IMR-90 (cell line): ENCODE measurements at regions not wholly inside any gene's neighbourhood (a gene's known extent, or its start where the extent isn't known, plus 50 kb on each side); places are given as distances from the start of the nearest gene placed in this dataset.
A peak's percentile ranks its signal among the peaks of the same experiment; 100 is the strongest.

Source experiments
- ATAC-seq: fragments of 200-7000 bp; cut with Tn5 transposase; 2 replicates; pipeline ENCODE4 v1.9.1; 2020; ENCODE audit warnings: low read depth, mild to moderate bottlenecking, moderate library complexity
- BruUV-seq: library from RNA; stranded (reverse); fragments of 400-500 nt; replicated peaks from 2 replicates; lab custom pipeline; 2021; lab: Mats Ljungman, UMichigan
- CTCF ChIA-PET: fragments of 300-600 bp; formaldehyde crosslinking; extraction: SDS; loops from one replicate; lab custom pipeline; 2021; ENCODE audit warnings: antibody characterized with exemption; lab: Yijun Ruan, JAX
- POLR2A ChIA-PET: fragments of 300-600 bp; sonication (Branson Sonifier 250); formaldehyde crosslinking; loops from one replicate; lab custom pipeline; 2022; ENCODE audit warnings: antibody characterized with exemption; ENCODE audit not compliant: unreplicated experiment; lab: Charles Lee
- DNase-seq: peaks from one replicate; pipeline ENCODE4 v3.0.0; 2013
- H2AFZ ChIP-seq: replicated peaks from 2 replicates; pipeline ENCODE3; 2013; ENCODE audit warnings: low read length, mild to moderate bottlenecking; ENCODE audit not compliant: poor library complexity
- H2AK5ac ChIP-seq: 2 replicates; pipeline ENCODE4 v1.6.1; 2013; ENCODE audit warnings: low read depth, low read length, inconsistent platforms
- H2AK9ac ChIP-seq: replicated peaks from 2 replicates; pipeline ENCODE3; 2013; ENCODE audit warnings: mild to moderate bottlenecking, low read depth, low read length, moderate library complexity; ENCODE audit not compliant: poor library complexity
- H2BK120ac ChIP-seq: 2 replicates; pipeline ENCODE4 v1.6.1; 2013; ENCODE audit warnings: low read depth, low read length, inconsistent platforms
- H2BK15ac ChIP-seq: 3 replicates; pipeline ENCODE4 v1.6.1; 2013; ENCODE audit warnings: low read depth, low read length, inconsistent platforms
- H2BK20ac ChIP-seq: 2 replicates; pipeline ENCODE4 v1.6.1; 2013; ENCODE audit warnings: low read depth, mild to moderate bottlenecking, inconsistent platforms, low read length, moderate library complexity
- H2BK5ac ChIP-seq: 2 replicates; pipeline ENCODE4 v1.6.1; 2013; ENCODE audit warnings: mild to moderate bottlenecking, low read depth, low read length, inconsistent platforms; ENCODE audit not compliant: poor library complexity, severe bottlenecking
- H3K14ac ChIP-seq: replicated peaks from 2 replicates; pipeline ENCODE4 v1.6.1; 2013; ENCODE audit warnings: low read depth, low read length, inconsistent platforms
- H3K18ac ChIP-seq: 2 replicates; pipeline ENCODE4 v1.6.1; 2013; ENCODE audit warnings: low read depth, low read length, control low read depth
- H3K23ac ChIP-seq: 2 replicates; pipeline ENCODE4 v1.6.1; 2013; ENCODE audit warnings: low read depth, low read length, inconsistent platforms
- H3K27ac ChIP-seq: 2 replicates; pipeline ENCODE4 v1.5.1; 2013; ENCODE audit warnings: mild to moderate bottlenecking, control low read depth, low read length; ENCODE audit not compliant: insufficient read depth
- H3K27me3 ChIP-seq: 2 replicates; pipeline ENCODE4 v1.6.1; 2013; ENCODE audit warnings: low read length; ENCODE audit not compliant: control insufficient read depth, insufficient read depth
- H3K36me3 ChIP-seq: 2 replicates; pipeline ENCODE4 v1.6.1; 2013; ENCODE audit warnings: low read length, mixed read lengths; ENCODE audit not compliant: control insufficient read depth, insufficient read depth
- H3K4ac ChIP-seq: 2 replicates; pipeline ENCODE4 v1.6.1; 2013; ENCODE audit warnings: low read depth, low read length, inconsistent platforms
- H3K4me1 ChIP-seq: 2 replicates; pipeline ENCODE4 v1.6.1; 2013; ENCODE audit warnings: low read length, mixed read lengths; ENCODE audit not compliant: control insufficient read depth, insufficient read depth
- H3K4me2 ChIP-seq: 2 replicates; pipeline ENCODE4 v1.6.1; 2013; ENCODE audit warnings: low read depth, mild to moderate bottlenecking, control low read depth, low read length, moderate library complexity
- H3K4me3 ChIP-seq: 2 replicates; pipeline ENCODE4 v1.5.1; 2013; ENCODE audit warnings: low read depth, mild to moderate bottlenecking, control low read depth, low read length, moderate library complexity; ENCODE audit not compliant: insufficient read depth
- H3K56ac ChIP-seq: 2 replicates; pipeline ENCODE4 v1.6.1; 2013; ENCODE audit warnings: low read length, inconsistent platforms; ENCODE audit not compliant: insufficient read depth; ENCODE audit errors: extremely low read depth
- H3K79me1 ChIP-seq, 2 experiments: 2 replicates each; pipeline ENCODE4 v1.6.1; 2013; ENCODE audit warnings: low read length in 2 of 2, inconsistent platforms in 1 of 2, low read depth in 1 of 2
- H3K9ac ChIP-seq: 2 replicates; pipeline ENCODE4 v1.6.1; 2013; ENCODE audit warnings: low read depth, low read length, control low read depth
- H3K9me1 ChIP-seq: 2 replicates; pipeline ENCODE4 v1.6.1; 2013; ENCODE audit warnings: low read length, inconsistent platforms; ENCODE audit not compliant: insufficient read depth
- H3K9me3 ChIP-seq: 2 replicates; pipeline ENCODE4 v1.6.1; 2013; ENCODE audit warnings: low read length; ENCODE audit not compliant: control insufficient read depth, insufficient read depth
- H4K20me1 ChIP-seq: 2 replicates; pipeline ENCODE4 v1.6.1; 2013; ENCODE audit warnings: low read length, inconsistent platforms; ENCODE audit not compliant: insufficient read depth
- H4K5ac ChIP-seq: 2 replicates; pipeline ENCODE4 v1.6.1; 2013; ENCODE audit warnings: mild to moderate bottlenecking, low read depth, low read length, control low read depth
- H4K8ac ChIP-seq, 2 experiments: 2 replicates each; pipeline ENCODE4 v1.6.1; 2013; ENCODE audit warnings: low read depth in 2 of 2, low read length in 2 of 2, control low read depth in 1 of 2, inconsistent platforms in 1 of 2
- H4K91ac ChIP-seq: 2 replicates; pipeline ENCODE4 v1.6.1; 2013; ENCODE audit warnings: low read depth, low read length, inconsistent platforms; ENCODE audit not compliant: insufficient read depth
- BHLHE40 ChIP-seq: fragments of 150-350 bp; IDR thresholded peaks from 2 replicates; pipeline ENCODE4 v1.6.1; 2016; ENCODE audit warnings: mild to moderate bottlenecking, low read depth, low read length
- CEBPB ChIP-seq: IDR thresholded peaks from 2 replicates; pipeline ENCODE4 v1.6.1; 2012; ENCODE audit warnings: low read depth, low read length, improper control_type of control experiment
- CHD1 ChIP-seq: IDR thresholded peaks from 2 replicates; pipeline ENCODE4 v1.6.1; 2012; ENCODE audit warnings: low read depth, low read length, improper control_type of control experiment
- CTCF ChIP-seq: conservative IDR thresholded peaks from 2 replicates; pipeline ENCODE4 v1.5.1; 2012; ENCODE audit warnings: mild to moderate bottlenecking, low read depth, low read length, improper control_type of control experiment
- FOS ChIP-seq: fragments of 150-350 bp; IDR thresholded peaks from 2 replicates; pipeline ENCODE4 v1.6.1; 2016; ENCODE audit warnings: low read depth, low read length
- MAFK ChIP-seq: IDR thresholded peaks from 2 replicates; pipeline ENCODE4 v1.6.1; 2012; ENCODE audit warnings: low read depth, low read length, improper control_type of control experiment
- MAZ ChIP-seq: IDR thresholded peaks from 2 replicates; pipeline ENCODE4 v1.6.1; 2012; ENCODE audit warnings: low read depth, mild to moderate bottlenecking, low read length, improper control_type of control experiment, moderate library complexity, borderline replicate concordance
- MXI1 ChIP-seq: IDR thresholded peaks from 2 replicates; pipeline ENCODE4 v1.6.1; 2012; ENCODE audit warnings: low read depth, mild to moderate bottlenecking, low read length, moderate library complexity, borderline replicate concordance
- NFE2L2 ChIP-seq: fragments of 150-350 bp; IDR thresholded peaks from 2 replicates; pipeline ENCODE4 v1.6.1; 2016; ENCODE audit warnings: low read depth, mild to moderate bottlenecking, low read length
- POLR2A ChIP-seq: IDR thresholded peaks from 2 replicates; pipeline ENCODE4 v1.6.1; 2012; ENCODE audit warnings: mild to moderate bottlenecking, low read depth, low read length
- RAD21 ChIP-seq: IDR thresholded peaks from 2 replicates; pipeline ENCODE4 v1.6.1; 2012; ENCODE audit warnings: low read length, improper control_type of control experiment
- RCOR1 ChIP-seq: IDR thresholded peaks from 2 replicates; pipeline ENCODE4 v1.6.1; 2012; ENCODE audit warnings: mild to moderate bottlenecking, low read length, improper control_type of control experiment; ENCODE audit not compliant: insufficient replicate concordance
- RFX5 ChIP-seq: IDR thresholded peaks from 2 replicates; pipeline ENCODE4 v1.8.0; 2012; ENCODE audit warnings: low read depth, mild to moderate bottlenecking, low read length, moderate library complexity
- SMC3 ChIP-seq: fragments of 150-350 bp; IDR thresholded peaks from 2 replicates; pipeline ENCODE4 v1.6.1; 2016; ENCODE audit warnings: low read depth, mild to moderate bottlenecking, antibody characterized with exemption, low read length, moderate library complexity
- USF2 ChIP-seq: fragments of 150-350 bp; IDR thresholded peaks from 2 replicates; pipeline ENCODE4 v1.6.1; 2017; ENCODE audit warnings: mild to moderate bottlenecking, antibody characterized with exemption, low read length, low read depth
- WGBS, 2 experiments: methylation state at CpG; one replicate each; pipeline versions ENCODE4 v1.1.5 to v1.1.7; 2013; ENCODE audit warnings: missing lambda C conversion rate in 2 of 2; ENCODE audit not compliant: insufficient read length in 1 of 2; ENCODE audit errors: extremely low coverage in 2 of 2; 5-methylcytosine and 5-hydroxymethylcytosine counted together
- dilution Hi-C: fragments of 300-500 bp; cut with HindIII; formaldehyde crosslinking; loops from one replicate; pipeline ENCODE4 v1.14.3; 2018; ENCODE audit warnings: low sequenced_read_pairs; ENCODE audit not compliant: unreplicated experiment
- in situ Hi-C: fragments of 300-500 bp; cut with MboI; formaldehyde crosslinking; loops from 3 replicates; pipeline ENCODE4 v1.14.3; 2019; ENCODE audit warnings: low sequenced_read_pairs, inconsistent platforms, mixed read lengths
- intact Hi-C: fragments of 100-400 bp; cut with micrococcal nuclease; formaldehyde crosslinking; loops from 2 replicates; pipeline ENCODE4 v1.10.0; 2022
- TF ChIP-seq, protein P1 (sequence below): fragments of 150-350 bp; IDR thresholded peaks from 2 replicates; pipeline ENCODE4 v1.6.1; 2016; ENCODE audit warnings: low read depth, mild to moderate bottlenecking, low read length, moderate library complexity, borderline replicate concordance

- H3K27ac ChIP-seq: no peak overlapping the region
Observed at GRCh38 chr3:176795891-176796290, 401.4 kb downstream of the TBL1XR1 start.

More at GRCh38 chr3:176795891-176796290, 401.4 kb downstream of the TBL1XR1 start:
- Histone ChIP-seq H3K4me3 (no peak overlapping the region), H3K4me2 (no peak overlapping the region), H3K56ac (no peak overlapping the region), H4K8ac (no peak overlapping the region), H2BK20ac (no peak overlapping the region), H3K23ac (no peak overlapping the region), H2AK9ac (no peak overlapping the region), H2AFZ (no peak overlapping the region), H2AK5ac (no peak overlapping the region), H3K36me3 (no peaks in the 10 kb centered on the region), H3K9ac (no peak overlapping the region), H4K20me1 (no peaks in the 10 kb centered on the region), H3K27me3 (no peaks in the 10 kb centered on the region; the same call in 1 of the 2 replicates), H3K79me1 (no peaks in the 10 kb centered on the region), H3K14ac (no peak overlapping the region), H4K5ac (no peak overlapping the region), H4K91ac (no peak overlapping the region), H2BK5ac (no peak overlapping the region), H3K18ac (no peak overlapping the region), H2BK15ac (no peak overlapping the region), H3K9me1 (no peaks in the 10 kb centered on the region), H2BK120ac (no peak overlapping the region), H3K4me1 (no peaks in the 10 kb centered on the region), H3K9me3 (no peaks in the 10 kb centered on the region), H3K4ac (no peak overlapping the region)
- intact Hi-C loops (no loop called here), in situ Hi-C loops (no loop called here), dilution Hi-C loops (no loop called here)
- no peak for DNase-seq
- ATAC-seq: peak; percentile 21; the same call in 1 of the 2 replicates
- POLR2A ChIA-PET: no interaction called here
- no CpG with 5 or more reads among the region's 2 CpGs for WGBS, 2 experiments
- CTCF ChIA-PET: no interaction called here
- TF ChIP-seq CHD1 (no peak), CEBPB (no peak), MXI1 (no peak), BHLHE40 (no peak), SMC3 (no peak), NFE2L2 (no peak), USF2 (no peak), FOS (no peak), MAZ (no peak), MAFK (no peak), RFX5 (no peak), POLR2A (no peak), CTCF (no peak), RAD21 (no peak), RCOR1 (no peak)
- TF ChIP-seq, protein P1, sequence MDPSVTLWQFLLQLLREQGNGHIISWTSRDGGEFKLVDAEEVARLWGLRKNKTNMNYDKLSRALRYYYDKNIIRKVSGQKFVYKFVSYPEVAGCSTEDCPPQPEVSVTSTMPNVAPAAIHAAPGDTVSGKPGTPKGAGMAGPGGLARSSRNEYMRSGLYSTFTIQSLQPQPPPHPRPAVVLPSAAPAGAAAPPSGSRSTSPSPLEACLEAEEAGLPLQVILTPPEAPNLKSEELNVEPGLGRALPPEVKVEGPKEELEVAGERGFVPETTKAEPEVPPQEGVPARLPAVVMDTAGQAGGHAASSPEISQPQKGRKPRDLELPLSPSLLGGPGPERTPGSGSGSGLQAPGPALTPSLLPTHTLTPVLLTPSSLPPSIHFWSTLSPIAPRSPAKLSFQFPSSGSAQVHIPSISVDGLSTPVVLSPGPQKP: no peak
- no TSS peak for BruUV-seq
